ENCODE measurements at regions not wholly inside any gene's neighbourhood (a gene's known extent, or its start where the extent isn't known, plus 50 kb on each side); places are given as distances from the start of the nearest gene placed in this dataset.

- H4K91ac ChIP-seq (replicated peaks; ENCODE audit: insufficient read length, low read length) = no peak overlapping the region
- no peak overlapping the region for H3K14ac ChIP-seq (ENCODE audit: insufficient read length)
- H3K4me3 ChIP-seq (ENCODE audit: extremely low read depth in 1 of 4, insufficient read depth in 2 of 4, low read depth in 3 of 4, low read length in 4 of 4) = no peak overlapping the region
- ChIA-PET POLR2A (ENCODE audit: partially characterized antibody) (no interaction called here), CTCF (ENCODE audit: partially characterized antibody) (interaction anchor here (0.6 to 0.9 kb wide), 2 partner anchors 53 to 205 kb away, joined by 3 read pairs; no protein-coding TSS in a partner anchor)
- H2BK12ac ChIP-seq (ENCODE audit: low read depth, low read length) = no peak overlapping the region
- no peak overlapping the region for H2AK5ac ChIP-seq (ENCODE audit: low read depth, low read length)
- 0 out of 2 replicates have a peak overlapping the region, but pooled peaks have one; percentile 36 for H2BK20ac ChIP-seq (ENCODE audit: low read length)
- no peak overlapping the region for H2BK5ac ChIP-seq (ENCODE audit: low read depth, low read length)
- no peak overlapping the region for H3K9ac ChIP-seq (replicated peaks in 1 of 4; ENCODE audit: extremely low read depth in 1 of 4, low read depth in 3 of 4, low read length in 3 of 4)
- TF ChIP-seq SIN3A (conservative IDR thresholded peaks at IDR 0.05 in 1 of 2, IDR thresholded peaks at IDR 0.05 in 1 of 2; ENCODE audit: low read depth in 1 of 2, low read length in 2 of 2) (no peak), RFX5 (IDR thresholded peaks at IDR 0.05; ENCODE audit: borderline replicate concordance, low read depth, low read length) (no peak), MAFK (IDR thresholded peaks at IDR 0.05; ENCODE audit: low read depth, low read length) (no peak)
- no peaks in the 10 kb centered on the region for H3K79me1 ChIP-seq (ENCODE audit: low read depth, low read length)
- DNase-seq (ENCODE audit: low read depth in 1 of 2, low spot score in 2 of 2) (no peak), FAIRE-seq (no peak)
- H3K4me2 ChIP-seq (ENCODE audit: insufficient read depth in 1 of 2, low read depth in 2 of 2, low read length in 2 of 2) = no peak overlapping the region
- H3K27ac ChIP-seq (ENCODE audit: low read depth, low read length) = no peak overlapping the region
- H4K8ac ChIP-seq (ENCODE audit: extremely low read depth, insufficient read depth, low read length) = no peak overlapping the region
- H4K20me1 ChIP-seq (replicated peaks in 1 of 2; ENCODE audit: control insufficient read depth in 1 of 2, insufficient read depth in 2 of 2, low read length in 2 of 2) = no peaks in the 10 kb centered on the region
- no peak overlapping the region for H3K23ac ChIP-seq (ENCODE audit: insufficient read length)
- 0 out of 4 replicates have a peak, but pooled peaks cover 4 to 5% of the 10 kb centered on the region in 2 experiments for H3K9me3 ChIP-seq (ENCODE audit: insufficient read depth in 2 of 2, low read depth in 1 of 2, low read length in 1 of 2)
- no peak overlapping the region for H2AFZ ChIP-seq (ENCODE audit: low read length)
- no peak overlapping the region for H3K18ac ChIP-seq (ENCODE audit: extremely low read depth, low read length)
- no peaks in the 10 kb centered on the region for H3K36me3 ChIP-seq (ENCODE audit: control insufficient read depth in 2 of 4, insufficient read depth in 4 of 4, low read length in 3 of 4)
- peaks cover 3 to 24% (median 14%) of the 10 kb centered on the region in 4 experiments; a peak in 4 of 7 replicates for H3K4me1 ChIP-seq (replicated peaks in 1 of 4; ENCODE audit: control insufficient read depth in 3 of 4, insufficient read depth in 4 of 4, low read length in 3 of 4)
- H3K23me2 ChIP-seq (ENCODE audit: low read depth, low read length) = no peaks in the 10 kb centered on the region
- no peak overlapping the region for H3K56ac ChIP-seq (replicated peaks; ENCODE audit: insufficient read length, low read depth, low read length)
- 100% methylated on average over 1 of the region's 1 CpG; no CpG with 5 or more reads in 1 of the 2 experiments for WGBS, 2 experiments (ENCODE audit: extremely low coverage in 1 of 2, insufficient coverage in 1 of 2, insufficient read length in 1 of 2, insufficient replicate concordance in 2 of 2, low coverage in 1 of 2, low lambda C conversion rate in 2 of 2, missing lambda C conversion rate in 1 of 2)
- H3K4ac ChIP-seq (replicated peaks; ENCODE audit: insufficient read length, low read depth, low read length) = no peak overlapping the region
- H2BK15ac ChIP-seq (ENCODE audit: low read length) = no peak overlapping the region
- no peaks in the 10 kb centered on the region for H3K27me3 ChIP-seq (replicated peaks in 1 of 4; ENCODE audit: control insufficient read depth in 3 of 4, extremely low read depth in 1 of 4, insufficient read depth in 3 of 4, low read length in 3 of 4)
- no peak overlapping the region for H2BK120ac ChIP-seq (replicated peaks; ENCODE audit: low read depth, low read length)
- H3K79me2 ChIP-seq (ENCODE audit: control insufficient read depth in 1 of 2, insufficient read depth in 2 of 2, low read length in 2 of 2) = no peaks in the 10 kb centered on the region
- H4K5ac ChIP-seq (ENCODE audit: insufficient read length, low read depth, low read length) = no peak overlapping the region
Measured at GRCh38 chr5:124237206-124237695, 509.2 kb downstream of the ZNF608 start.

Data from H1 (cell line).